ENCODE measurements at regions not wholly inside any gene's neighbourhood (a gene's known extent, or its start where the extent isn't known, plus 50 kb on each side); places are given as distances from the start of the nearest gene placed in this dataset.
A peak's percentile ranks its signal among the peaks of the same experiment; 100 is the strongest.

DNA sequence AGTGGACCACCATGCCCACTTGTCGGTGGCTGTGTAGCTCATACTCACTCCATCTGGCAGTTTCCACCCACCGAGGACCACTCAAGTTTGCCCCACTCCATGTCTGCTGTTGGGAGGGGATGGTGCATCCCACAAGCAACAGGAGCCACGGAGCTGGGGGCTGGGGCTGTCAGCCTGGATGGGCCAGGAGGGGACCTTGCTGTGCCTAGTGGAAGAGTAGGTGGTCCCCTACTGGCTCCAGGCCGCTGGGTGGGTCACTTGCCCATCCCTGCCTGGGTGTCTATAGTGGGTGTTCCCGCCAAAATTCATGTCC lies 57.0 kb downstream of the SMIM38 start:
- POLR2A ChIA-PET: no interaction called here
- intact Hi-C loops (cut with micrococcal nuclease): no loop called here
- Mint-ChIP-seq H3K36me3 (ENCODE audit: low read depth) (no peaks in the 10 kb centered on the region), H3K4me1 (ENCODE audit: low read depth) (peaks cover 23% of the 10 kb centered on the region), H3K27ac (no peak overlapping the region), H3K4me3 (no peak overlapping the region), H3K27me3 (peaks cover 21% of the 10 kb centered on the region), H3K9me3 (no peaks in the 10 kb centered on the region)
- DNase-seq (no peak), ATAC-seq (no peak)
- no peak for TF ChIP-seq CTCF (IDR thresholded peaks at IDR 0.05)
- CTCF ChIA-PET: no interaction called here

DNA sequence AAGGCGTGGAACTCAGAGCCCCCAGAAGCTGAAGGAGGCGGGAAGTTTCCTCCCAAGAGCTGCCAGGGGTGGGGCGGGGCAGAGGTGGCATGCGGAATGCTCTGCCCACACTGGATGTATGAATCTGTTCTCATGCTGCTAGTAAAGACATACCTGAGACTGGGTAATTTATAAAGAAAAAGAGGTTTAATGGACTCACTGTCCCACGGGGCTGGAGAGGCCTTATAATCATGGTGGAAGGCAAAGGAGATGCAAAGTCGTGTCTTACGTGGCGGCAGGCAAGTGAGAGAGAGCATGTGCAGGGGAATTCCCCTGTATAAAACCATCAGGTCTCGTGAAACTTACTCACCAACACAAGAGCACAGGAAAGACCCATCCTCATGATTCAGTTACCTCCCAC lies 57.6 kb downstream of the SMIM38 start:
- ATAC-seq (peak; percentile 53), DNase-seq (peak; percentile 45)
- H3K27ac Mint-ChIP-seq: no peak overlapping the region
- peaks cover 23% of the 10 kb centered on the region for H3K4me1 Mint-ChIP-seq (ENCODE audit: low read depth)
- CTCF ChIA-PET: no interaction called here
- TF ChIP-seq CTCF (IDR thresholded peaks at IDR 0.05): no peak
- H3K27me3 Mint-ChIP-seq: peaks cover 21% of the 10 kb centered on the region
- intact Hi-C loops (cut with micrococcal nuclease): no loop called here
- H3K4me3 Mint-ChIP-seq: no peak overlapping the region
- POLR2A ChIA-PET: no interaction called here
- H3K36me3 Mint-ChIP-seq (ENCODE audit: low read depth): no peaks in the 10 kb centered on the region
- no peaks in the 10 kb centered on the region for H3K9me3 Mint-ChIP-seq

- peaks cover 23% of the 10 kb centered on the region for H3K4me1 Mint-ChIP-seq (ENCODE audit: low read depth)
- ChIA-PET POLR2A (no interaction called here), CTCF (no interaction called here)
- no peak overlapping the region for H3K4me3 Mint-ChIP-seq
- H3K27me3 Mint-ChIP-seq: peaks cover 21% of the 10 kb centered on the region
- DNase-seq (no peak), ATAC-seq (no peak)
- no peaks in the 10 kb centered on the region for H3K9me3 Mint-ChIP-seq
- TF ChIP-seq CTCF (IDR thresholded peaks at IDR 0.05): no peak
- no peaks in the 10 kb centered on the region for H3K36me3 Mint-ChIP-seq (ENCODE audit: low read depth)
- intact Hi-C loops (cut with micrococcal nuclease): no loop called here
- H3K27ac Mint-ChIP-seq: no peak overlapping the region
Measured at GRCh38 chr11:69213964-69214363, 58.2 kb downstream of the SMIM38 start.

DNA sequence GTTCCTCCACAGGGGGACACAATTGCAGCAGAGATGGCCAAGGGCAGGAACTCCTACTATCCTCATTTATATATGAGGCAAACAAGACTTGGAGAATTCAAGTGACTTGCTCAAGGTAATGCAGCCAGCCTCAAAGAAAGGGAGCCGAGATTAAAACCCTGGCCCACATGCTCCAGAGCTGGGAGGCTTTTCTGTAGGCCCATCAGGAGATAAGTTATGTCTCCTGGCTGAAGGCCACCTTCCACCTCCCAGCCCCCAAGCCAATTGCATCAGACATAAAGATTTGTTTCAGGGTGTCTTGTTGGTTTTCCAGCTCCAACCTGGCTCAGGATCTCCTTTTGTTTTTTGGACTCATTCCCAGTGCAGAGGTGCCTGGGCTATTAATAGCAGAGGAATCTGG lies 59.5 kb downstream of the SMIM38 start:
- DNase-seq: no peak
- peaks cover 20% of the 10 kb centered on the region for H3K27me3 Mint-ChIP-seq
- no peak for TF ChIP-seq CTCF (IDR thresholded peaks at IDR 0.05)
- H3K27ac Mint-ChIP-seq: no peak overlapping the region
- H3K4me1 Mint-ChIP-seq (ENCODE audit: low read depth): peaks cover 21% of the 10 kb centered on the region
- ChIA-PET CTCF (no interaction called here), POLR2A (no interaction called here)
- no peak overlapping the region for H3K4me3 Mint-ChIP-seq
- no peaks in the 10 kb centered on the region for H3K36me3 Mint-ChIP-seq (ENCODE audit: low read depth)
- H3K9me3 Mint-ChIP-seq: no peaks in the 10 kb centered on the region
- intact Hi-C loops (cut with micrococcal nuclease): no loop called here
- ATAC-seq: no peak

DNA sequence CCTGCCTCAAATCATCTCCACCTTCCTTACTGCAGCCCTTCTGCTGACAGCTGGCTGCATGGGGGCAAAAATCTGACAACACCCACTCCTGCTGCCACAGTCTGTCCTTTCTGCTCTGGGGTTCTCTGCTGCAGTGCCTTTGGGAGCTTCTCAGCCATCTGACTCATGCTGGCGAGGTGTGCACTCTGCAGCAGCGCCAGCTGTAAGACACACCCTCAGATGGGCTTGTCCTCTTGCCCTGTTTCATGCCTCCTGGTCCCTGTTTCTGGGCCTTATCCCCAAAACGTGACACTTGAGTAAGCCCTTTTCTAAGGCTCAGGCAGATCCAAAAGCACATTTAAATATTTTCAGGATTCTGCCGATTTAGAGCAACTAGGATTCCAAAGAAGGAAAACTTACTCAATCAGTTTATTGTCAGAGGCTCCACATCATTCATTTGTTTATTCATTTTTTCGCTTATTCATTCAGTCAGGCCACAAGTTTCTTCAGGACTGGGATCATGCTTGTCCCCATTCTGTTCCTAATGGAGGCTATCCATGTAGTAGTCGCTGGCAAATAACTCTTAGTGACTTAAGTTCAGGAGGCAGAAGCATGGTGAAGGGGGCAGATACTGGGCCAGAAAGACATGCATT lies 60.2 kb downstream of the SMIM38 start:
- ChIA-PET CTCF (no interaction called here), POLR2A (interaction anchor here (0.7 kb wide), 1 partner anchor 41 kb away, joined by 3 read pairs; no protein-coding TSS in a partner anchor)
- intact Hi-C loops (cut with micrococcal nuclease): no loop called here

More for the DNA sequence above, 60.2 kb downstream of the SMIM38 start:
- ATAC-seq (no peak), DNase-seq (no peak)
- no peak overlapping the region for H3K27ac Mint-ChIP-seq
- no peak for TF ChIP-seq CTCF (IDR thresholded peaks at IDR 0.05)
- no peaks in the 10 kb centered on the region for H3K9me3 Mint-ChIP-seq
- H3K27me3 Mint-ChIP-seq: peaks cover 20% of the 10 kb centered on the region
- no peak overlapping the region for H3K4me3 Mint-ChIP-seq
- H3K4me1 Mint-ChIP-seq (ENCODE audit: low read depth): peaks cover 17% of the 10 kb centered on the region
- H3K36me3 Mint-ChIP-seq (ENCODE audit: low read depth): no peaks in the 10 kb centered on the region
